ENCODE measurements at regions not wholly inside any gene's neighbourhood (a gene's known extent, or its start where the extent isn't known, plus 50 kb on each side); places are given as distances from the start of the nearest gene placed in this dataset.
A peak's percentile ranks its signal among the peaks of the same experiment; 100 is the strongest.

GRCh38 chr6:145006914-145007313 is 721.8 kb downstream of the UTRN start:
- TF ChIP-seq FOXM1 (IDR thresholded peaks at IDR 0.05; ENCODE audit: borderline replicate concordance, low read depth) (no peak), TAF1 (IDR thresholded peaks at IDR 0.05; ENCODE audit: low read depth) (no peak)

- no peak for TF ChIP-seq MAX (IDR thresholded peaks at IDR 0.05)
- no peak for TF ChIP-seq TAF1 (IDR thresholded peaks at IDR 0.05; ENCODE audit: low read depth)
Measured at GRCh38 chr6:145008715-145009114, 723.6 kb downstream of the UTRN start.

GRCh38 chr6:145009711-145010110 is 724.6 kb downstream of the UTRN start:
- no peak for TF ChIP-seq FOXM1 (IDR thresholded peaks at IDR 0.05; ENCODE audit: borderline replicate concordance, low read depth)
- no peak for TF ChIP-seq EGR1 (IDR thresholded peaks at IDR 0.05)
- TF ChIP-seq TEAD4 (IDR thresholded peaks at IDR 0.05) = no peak
- no peak for TF ChIP-seq EP300 (IDR thresholded peaks at IDR 0.05; ENCODE audit: borderline replicate concordance)
- no peak for TF ChIP-seq TCF12 (IDR thresholded peaks at IDR 0.05; ENCODE audit: low read depth)
- no peak for TF ChIP-seq CEBPB (IDR thresholded peaks at IDR 0.05)
- no peak for TF ChIP-seq MAX (IDR thresholded peaks at IDR 0.05)
- TF ChIP-seq ZBTB7A (IDR thresholded peaks at IDR 0.05; ENCODE audit: low read depth) = no peak
- no peak for TF ChIP-seq USF1 (IDR thresholded peaks at IDR 0.05)
- TF ChIP-seq NFIC (IDR thresholded peaks at IDR 0.05) = no peak
- no peak for TF ChIP-seq CREB1 (IDR thresholded peaks at IDR 0.05; ENCODE audit: low read depth)

- no peak for TF ChIP-seq TCF12 (IDR thresholded peaks at IDR 0.05; ENCODE audit: low read depth)
- no peak for TF ChIP-seq YY1 (IDR thresholded peaks at IDR 0.05; ENCODE audit: low read depth)
- TF ChIP-seq TEAD4 (IDR thresholded peaks at IDR 0.05) = no peak
- no peak for TF ChIP-seq NFIC (IDR thresholded peaks at IDR 0.05)
- TF ChIP-seq EGR1 (IDR thresholded peaks at IDR 0.05) = no peak
- no peak for TF ChIP-seq ZBTB7A (IDR thresholded peaks at IDR 0.05; ENCODE audit: low read depth)
- TF ChIP-seq FOXM1 (IDR thresholded peaks at IDR 0.05; ENCODE audit: borderline replicate concordance, low read depth) = no peak
- TF ChIP-seq TAF1 (IDR thresholded peaks at IDR 0.05; ENCODE audit: low read depth) = no peak
- no peak for TF ChIP-seq USF1 (IDR thresholded peaks at IDR 0.05)
- TF ChIP-seq CEBPB (IDR thresholded peaks at IDR 0.05) = no peak
Measured at GRCh38 chr6:145012039-145012662, 723.2 kb downstream of the EPM2A start.

- TF ChIP-seq EGR1 (IDR thresholded peaks at IDR 0.05) = no peak
- TF ChIP-seq YY1 (IDR thresholded peaks at IDR 0.05; ENCODE audit: low read depth) = no peak
- peak; percentile 9; the same call in 1 of the 2 replicates for TF ChIP-seq EP300 (IDR thresholded peaks at IDR 0.05; ENCODE audit: borderline replicate concordance)
- no peak for TF ChIP-seq FOXM1 (IDR thresholded peaks at IDR 0.05; ENCODE audit: borderline replicate concordance, low read depth)
Measured at GRCh38 chr6:145015739-145016558, 719.4 kb downstream of the EPM2A start.

GRCh38 chr6:145017051-145017450 is 718.3 kb downstream of the EPM2A start:
- TF ChIP-seq ZBTB7A (IDR thresholded peaks at IDR 0.05; ENCODE audit: low read depth) = no peak
- no peak for TF ChIP-seq FOXM1 (IDR thresholded peaks at IDR 0.05; ENCODE audit: borderline replicate concordance, low read depth)
- no peak for TF ChIP-seq USF1 (IDR thresholded peaks at IDR 0.05)
- TF ChIP-seq TEAD4 (IDR thresholded peaks at IDR 0.05) = no peak
- TF ChIP-seq MAX (IDR thresholded peaks at IDR 0.05) = no peak
- no peak for TF ChIP-seq NFIC (IDR thresholded peaks at IDR 0.05)
- no peak for TF ChIP-seq REST (IDR thresholded peaks at IDR 0.05; ENCODE audit: low read depth)
- no peak for TF ChIP-seq TCF12 (IDR thresholded peaks at IDR 0.05; ENCODE audit: low read depth)
- no peak for TF ChIP-seq EGR1 (IDR thresholded peaks at IDR 0.05)
- TF ChIP-seq CREB1 (IDR thresholded peaks at IDR 0.05; ENCODE audit: low read depth) = no peak
- TF ChIP-seq EP300 (IDR thresholded peaks at IDR 0.05; ENCODE audit: borderline replicate concordance) = no peak
- no peak for TF ChIP-seq CEBPB (IDR thresholded peaks at IDR 0.05)
- no peak for TF ChIP-seq TAF1 (IDR thresholded peaks at IDR 0.05; ENCODE audit: low read depth)
- TF ChIP-seq RAD21 (IDR thresholded peaks at IDR 0.05; ENCODE audit: low read depth) = no peak
- no peak for TF ChIP-seq YY1 (IDR thresholded peaks at IDR 0.05; ENCODE audit: low read depth)

GRCh38 chr6:145017516-145017915 is 717.8 kb downstream of the EPM2A start:
- TF ChIP-seq TAF1 (IDR thresholded peaks at IDR 0.05; ENCODE audit: low read depth) = no peak
- no peak for TF ChIP-seq USF1 (IDR thresholded peaks at IDR 0.05)
- no peak for TF ChIP-seq RAD21 (IDR thresholded peaks at IDR 0.05; ENCODE audit: low read depth)
- no peak for TF ChIP-seq NFIC (IDR thresholded peaks at IDR 0.05)
- no peak for TF ChIP-seq ZBTB7A (IDR thresholded peaks at IDR 0.05; ENCODE audit: low read depth)
- no peak for TF ChIP-seq EGR1 (IDR thresholded peaks at IDR 0.05)
- no peak for TF ChIP-seq YY1 (IDR thresholded peaks at IDR 0.05; ENCODE audit: low read depth)
- TF ChIP-seq CREB1 (IDR thresholded peaks at IDR 0.05; ENCODE audit: low read depth) = no peak
- TF ChIP-seq MAX (IDR thresholded peaks at IDR 0.05) = no peak
- no peak for TF ChIP-seq EP300 (IDR thresholded peaks at IDR 0.05; ENCODE audit: borderline replicate concordance)
- no peak for TF ChIP-seq TEAD4 (IDR thresholded peaks at IDR 0.05)
- no peak for TF ChIP-seq TCF12 (IDR thresholded peaks at IDR 0.05; ENCODE audit: low read depth)
